ENCODE measurements at regions not wholly inside any gene's neighbourhood (a gene's known extent, or its start where the extent isn't known, plus 50 kb on each side); places are given as distances from the start of the nearest gene placed in this dataset.

DNA sequence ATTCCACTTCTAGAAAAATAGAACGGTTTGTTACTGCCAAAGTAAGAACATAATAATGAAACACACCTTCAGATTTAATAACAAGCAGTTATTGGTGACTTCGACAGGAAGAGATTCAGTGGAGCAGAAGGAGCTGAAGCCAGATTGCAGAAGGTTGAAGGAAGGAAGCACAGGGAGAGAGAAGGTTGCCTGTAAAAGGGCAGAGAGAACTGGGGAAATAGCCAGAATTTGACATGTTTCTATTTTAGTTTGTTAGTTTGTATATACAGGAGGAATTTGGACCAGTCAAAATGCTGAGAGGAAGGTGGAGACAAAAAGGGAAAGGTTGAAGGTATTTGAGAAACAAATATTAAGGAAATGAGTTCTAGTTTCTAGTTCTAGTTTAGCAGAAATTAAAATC, 269.2 kb upstream of the ELAVL2 start:
- H4K20me1 ChIP-seq (ENCODE audit: control insufficient read depth, insufficient read depth, low read length, poor library complexity, severe bottlenecking): no peaks in the 10 kb centered on the region

GRCh38 chr9:24090566-24090965, 264.5 kb upstream of the ELAVL2 start:
- no peak for ATAC-seq (ENCODE audit: low read depth)
- 97% methylated on average over 4 of the region's 6 CpGs for WGBS (ENCODE audit: insufficient coverage)
- no peak overlapping the region for H3K4me3 ChIP-seq (ENCODE audit: control extremely low read depth in 1 of 5, extremely low read depth in 1 of 5, insufficient read depth in 1 of 5, low read depth in 2 of 5, low read length in 4 of 5)
- no peak overlapping the region for H3K27ac ChIP-seq (ENCODE audit: low read length in 2 of 2)
- H3K27ac Mint-ChIP-seq: no peak overlapping the region
- no peak overlapping the region for H2AFZ ChIP-seq (ENCODE audit: insufficient read depth, low read depth, low read length, poor library complexity, severe bottlenecking)
- no peak overlapping the region for H3K4me2 ChIP-seq (replicated peaks; ENCODE audit: low read depth, low read length, poor library complexity, severe bottlenecking)
- CTCF ChIA-PET: no interaction called here
- no peaks in the 10 kb centered on the region for H3K4me1 Mint-ChIP-seq
- no peaks in the 10 kb centered on the region for H4K20me1 ChIP-seq (ENCODE audit: control insufficient read depth, insufficient read depth, low read length, poor library complexity, severe bottlenecking)
- no peaks in the 10 kb centered on the region for H3K27me3 Mint-ChIP-seq
- intact Hi-C loops (cut with micrococcal nuclease): no loop called here
- no peaks in the 10 kb centered on the region for H3K9me3 ChIP-seq (ENCODE audit: control extremely low read depth in 1 of 3, control insufficient read depth in 2 of 3, insufficient read depth in 1 of 3, low read length in 2 of 3)
- no peaks in the 10 kb centered on the region for H3K79me2 ChIP-seq (ENCODE audit: control insufficient read depth, insufficient read depth, low read length)
- POLR2A ChIA-PET: no interaction called here
- H3K4me3 Mint-ChIP-seq: no peak overlapping the region
- H3K27me3 ChIP-seq (replicated peaks in 1 of 4; ENCODE audit: control extremely low read depth in 1 of 4, control insufficient read depth in 3 of 4, insufficient read depth in 4 of 4, low read length in 3 of 4): no peaks in the 10 kb centered on the region
- no peak overlapping the region for H3K9ac ChIP-seq (ENCODE audit: low read length)
- no peaks in the 10 kb centered on the region for H3K36me3 ChIP-seq (replicated peaks in 1 of 2; ENCODE audit: control extremely low read depth in 1 of 2, control insufficient read depth in 1 of 2, extremely low read depth in 1 of 2, insufficient read depth in 2 of 2, low read length in 1 of 2)
- H3K4me1 ChIP-seq (ENCODE audit: control insufficient read depth in 2 of 2, insufficient read depth in 2 of 2, low read length in 2 of 2): no peaks in the 10 kb centered on the region
- TF ChIP-seq, protein P1, sequence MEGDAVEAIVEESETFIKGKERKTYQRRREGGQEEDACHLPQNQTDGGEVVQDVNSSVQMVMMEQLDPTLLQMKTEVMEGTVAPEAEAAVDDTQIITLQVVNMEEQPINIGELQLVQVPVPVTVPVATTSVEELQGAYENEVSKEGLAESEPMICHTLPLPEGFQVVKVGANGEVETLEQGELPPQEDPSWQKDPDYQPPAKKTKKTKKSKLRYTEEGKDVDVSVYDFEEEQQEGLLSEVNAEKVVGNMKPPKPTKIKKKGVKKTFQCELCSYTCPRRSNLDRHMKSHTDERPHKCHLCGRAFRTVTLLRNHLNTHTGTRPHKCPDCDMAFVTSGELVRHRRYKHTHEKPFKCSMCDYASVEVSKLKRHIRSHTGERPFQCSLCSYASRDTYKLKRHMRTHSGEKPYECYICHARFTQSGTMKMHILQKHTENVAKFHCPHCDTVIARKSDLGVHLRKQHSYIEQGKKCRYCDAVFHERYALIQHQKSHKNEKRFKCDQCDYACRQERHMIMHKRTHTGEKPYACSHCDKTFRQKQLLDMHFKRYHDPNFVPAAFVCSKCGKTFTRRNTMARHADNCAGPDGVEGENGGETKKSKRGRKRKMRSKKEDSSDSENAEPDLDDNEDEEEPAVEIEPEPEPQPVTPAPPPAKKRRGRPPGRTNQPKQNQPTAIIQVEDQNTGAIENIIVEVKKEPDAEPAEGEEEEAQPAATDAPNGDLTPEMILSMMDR (IDR thresholded peaks at IDR 0.05): no peak
- no peak for TF ChIP-seq EZH2 (IDR thresholded peaks at IDR 0.05; ENCODE audit: borderline replicate concordance, insufficient read depth, low read depth, low read length, poor library complexity, severe bottlenecking)
- DNase-seq: no peak
- H3K9me3 Mint-ChIP-seq (ENCODE audit: insufficient read depth): peaks cover 6% of the 10 kb centered on the region

More for the DNA sequence above, 269.2 kb upstream of the ELAVL2 start:
- no peak for ATAC-seq (ENCODE audit: low read depth)
- H3K4me3 ChIP-seq (ENCODE audit: control extremely low read depth in 1 of 5, extremely low read depth in 1 of 5, insufficient read depth in 1 of 5, low read depth in 2 of 5, low read length in 4 of 5): no peak overlapping the region
- H3K9me3 ChIP-seq (ENCODE audit: control extremely low read depth in 1 of 3, control insufficient read depth in 2 of 3, insufficient read depth in 1 of 3, low read length in 2 of 3): peaks cover 0 to 3% (median 0%) of the 10 kb centered on the region in 3 donors
- H3K9ac ChIP-seq (ENCODE audit: low read length): no peak overlapping the region
- no peak for DNase-seq
- no peak overlapping the region for H2AFZ ChIP-seq (ENCODE audit: insufficient read depth, low read depth, low read length, poor library complexity, severe bottlenecking)
- H3K4me3 Mint-ChIP-seq: no peak overlapping the region
- no peaks in the 10 kb centered on the region for H3K4me1 ChIP-seq (ENCODE audit: control insufficient read depth in 2 of 2, insufficient read depth in 2 of 2, low read length in 2 of 2)
- H3K9me3 Mint-ChIP-seq (ENCODE audit: insufficient read depth): peaks cover 4% of the 10 kb centered on the region
- H3K27me3 ChIP-seq (replicated peaks in 1 of 4; ENCODE audit: control extremely low read depth in 1 of 4, control insufficient read depth in 3 of 4, insufficient read depth in 4 of 4, low read length in 3 of 4): no peaks in the 10 kb centered on the region
- no peak overlapping the region for H3K27ac ChIP-seq (ENCODE audit: low read length in 2 of 2)
- ChIA-PET POLR2A (no interaction called here), CTCF (no interaction called here)
- H3K36me3 ChIP-seq (replicated peaks in 1 of 2; ENCODE audit: control extremely low read depth in 1 of 2, control insufficient read depth in 1 of 2, extremely low read depth in 1 of 2, insufficient read depth in 2 of 2, low read length in 1 of 2): no peaks in the 10 kb centered on the region
- no peak for TF ChIP-seq EZH2 (IDR thresholded peaks at IDR 0.05; ENCODE audit: borderline replicate concordance, insufficient read depth, low read depth, low read length, poor library complexity, severe bottlenecking)
- TF ChIP-seq, protein P1 (IDR thresholded peaks at IDR 0.05): no peak
- H3K4me2 ChIP-seq (replicated peaks; ENCODE audit: low read depth, low read length, poor library complexity, severe bottlenecking): no peak overlapping the region
- WGBS (ENCODE audit: insufficient coverage): 38% methylated on average over 1 of the region's 2 CpGs
- H3K27me3 Mint-ChIP-seq: no peaks in the 10 kb centered on the region
- H3K4me1 Mint-ChIP-seq: no peaks in the 10 kb centered on the region
- H3K27ac Mint-ChIP-seq: no peak overlapping the region
- no peaks in the 10 kb centered on the region for H3K79me2 ChIP-seq (ENCODE audit: control insufficient read depth, insufficient read depth, low read length)
- intact Hi-C loops (cut with micrococcal nuclease): no loop called here
